ENCODE measurements at regions not wholly inside any gene's neighbourhood (a gene's known extent, or its start where the extent isn't known, plus 50 kb on each side); places are given as distances from the start of the nearest gene placed in this dataset.

DNA sequence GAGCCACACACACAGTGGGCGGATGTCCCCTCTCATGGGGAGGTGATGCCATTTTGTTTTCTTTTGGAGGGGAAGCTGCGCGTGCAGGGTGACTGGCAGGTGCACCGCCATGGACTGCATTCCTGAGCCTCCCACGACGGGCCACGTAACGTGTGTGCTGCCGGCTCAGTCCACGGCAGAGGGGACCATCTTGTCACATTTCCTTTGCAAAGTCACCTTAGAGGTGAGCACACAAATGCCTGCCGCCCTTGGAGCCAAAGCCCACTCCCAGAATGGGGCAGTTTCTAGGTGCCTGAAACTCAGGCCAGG, 262.5 kb downstream of the CTTN start:
- TF ChIP-seq, protein P1, sequence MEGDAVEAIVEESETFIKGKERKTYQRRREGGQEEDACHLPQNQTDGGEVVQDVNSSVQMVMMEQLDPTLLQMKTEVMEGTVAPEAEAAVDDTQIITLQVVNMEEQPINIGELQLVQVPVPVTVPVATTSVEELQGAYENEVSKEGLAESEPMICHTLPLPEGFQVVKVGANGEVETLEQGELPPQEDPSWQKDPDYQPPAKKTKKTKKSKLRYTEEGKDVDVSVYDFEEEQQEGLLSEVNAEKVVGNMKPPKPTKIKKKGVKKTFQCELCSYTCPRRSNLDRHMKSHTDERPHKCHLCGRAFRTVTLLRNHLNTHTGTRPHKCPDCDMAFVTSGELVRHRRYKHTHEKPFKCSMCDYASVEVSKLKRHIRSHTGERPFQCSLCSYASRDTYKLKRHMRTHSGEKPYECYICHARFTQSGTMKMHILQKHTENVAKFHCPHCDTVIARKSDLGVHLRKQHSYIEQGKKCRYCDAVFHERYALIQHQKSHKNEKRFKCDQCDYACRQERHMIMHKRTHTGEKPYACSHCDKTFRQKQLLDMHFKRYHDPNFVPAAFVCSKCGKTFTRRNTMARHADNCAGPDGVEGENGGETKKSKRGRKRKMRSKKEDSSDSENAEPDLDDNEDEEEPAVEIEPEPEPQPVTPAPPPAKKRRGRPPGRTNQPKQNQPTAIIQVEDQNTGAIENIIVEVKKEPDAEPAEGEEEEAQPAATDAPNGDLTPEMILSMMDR (IDR thresholded peaks at IDR 0.05), result no peak
- TF ChIP-seq EP300 (IDR thresholded peaks at IDR 0.05) (no peak), POLR2A (IDR thresholded peaks at IDR 0.05) (no peak)
